ENCODE measurements at regions not wholly inside any gene's neighbourhood (a gene's known extent, or its start where the extent isn't known, plus 50 kb on each side); places are given as distances from the start of the nearest gene placed in this dataset.

GRCh38 chr18:67421651-67422050 is 94.9 kb downstream of the DSEL start:
- Mint-ChIP-seq H3K9me3 (no peaks in the 10 kb centered on the region), H3K27me3 (ENCODE audit: insufficient read depth) (peaks cover 1% of the 10 kb centered on the region), H3K27ac (no peak overlapping the region), H3K4me1 (no peaks in the 10 kb centered on the region), H3K36me3 (ENCODE audit: low read depth) (no peaks in the 10 kb centered on the region), H3K4me3 (no peak overlapping the region)
- no CpG with 5 or more reads among the region's 1 CpG for WGBS, 2 experiments (ENCODE audit: insufficient coverage in 1 of 2, insufficient read length in 1 of 2)
- no peak overlapping the region for H3K9ac ChIP-seq (ENCODE audit: extremely low read depth, low read length, poor library complexity, severe bottlenecking)
- H3K4me1 ChIP-seq (ENCODE audit: control insufficient read depth, insufficient read depth, low read length) = no peaks in the 10 kb centered on the region
- no peaks in the 10 kb centered on the region for H3K27me3 ChIP-seq (ENCODE audit: control insufficient read depth, insufficient read depth, low read length, poor library complexity, severe bottlenecking)
- no peak overlapping the region for H3K4me3 ChIP-seq (ENCODE audit: low read length)
- H3K27ac ChIP-seq (ENCODE audit: low read depth, low read length) = no peak overlapping the region
- DNase-seq = no peak
- no peak for TF ChIP-seq CTCF (conservative IDR thresholded peaks at IDR 0.05)
- H3K36me3 ChIP-seq (ENCODE audit: control insufficient read depth, insufficient read depth, low read length) = no peaks in the 10 kb centered on the region
- H3K9me3 ChIP-seq (ENCODE audit: control insufficient read depth, low read length) = no peaks in the 10 kb centered on the region

GRCh38 chr18:67417864-67418523 is 98.5 kb downstream of the DSEL start:
- Histone ChIP-seq H3K27me3 (ENCODE audit: control insufficient read depth, insufficient read depth, low read length, poor library complexity, severe bottlenecking) (peaks cover 5% of the 10 kb centered on the region), H3K9me3 (ENCODE audit: control insufficient read depth, low read length) (no peaks in the 10 kb centered on the region), H3K4me3 (ENCODE audit: low read length) (no peak overlapping the region), H3K4me1 (ENCODE audit: control insufficient read depth, insufficient read depth, low read length) (no peaks in the 10 kb centered on the region), H3K9ac (ENCODE audit: extremely low read depth, low read length, poor library complexity, severe bottlenecking) (no peak overlapping the region), H3K36me3 (ENCODE audit: control insufficient read depth, insufficient read depth, low read length) (no peaks in the 10 kb centered on the region), H3K27ac (ENCODE audit: low read depth, low read length) (no peak overlapping the region)
- Mint-ChIP-seq H3K27ac (no peak overlapping the region), H3K36me3 (ENCODE audit: low read depth) (no peaks in the 10 kb centered on the region), H3K4me3 (no peak overlapping the region), H3K9me3 (no peaks in the 10 kb centered on the region), H3K27me3 (ENCODE audit: insufficient read depth) (peaks cover 1% of the 10 kb centered on the region), H3K4me1 (no peaks in the 10 kb centered on the region)
- WGBS, 2 experiments (ENCODE audit: insufficient coverage in 1 of 2, insufficient read length in 1 of 2) = 86 to 93% methylated on average over 2 to 6 of the region's 6 CpGs
- TF ChIP-seq CTCF (conservative IDR thresholded peaks at IDR 0.05) = no peak
- DNase-seq = no peak

- no peaks in the 10 kb centered on the region for H3K4me1 Mint-ChIP-seq
- no peak overlapping the region for H3K4me3 ChIP-seq (ENCODE audit: low read length)
- 39 to 80% methylated on average over 1 to 2 of the region's 2 CpGs for WGBS, 2 experiments (ENCODE audit: insufficient coverage in 1 of 2, insufficient read length in 1 of 2)
- peaks cover under 1% of the 10 kb centered on the region for H3K27me3 ChIP-seq (ENCODE audit: control insufficient read depth, insufficient read depth, low read length, poor library complexity, severe bottlenecking)
- no peak for DNase-seq
- H3K27ac Mint-ChIP-seq = no peak overlapping the region
- no peak overlapping the region for H3K4me3 Mint-ChIP-seq
- H3K9me3 ChIP-seq (ENCODE audit: control insufficient read depth, low read length) = no peaks in the 10 kb centered on the region
- H3K36me3 ChIP-seq (ENCODE audit: control insufficient read depth, insufficient read depth, low read length) = no peaks in the 10 kb centered on the region
- no peaks in the 10 kb centered on the region for H3K4me1 ChIP-seq (ENCODE audit: control insufficient read depth, insufficient read depth, low read length)
- H3K9me3 Mint-ChIP-seq = no peaks in the 10 kb centered on the region
- no peaks in the 10 kb centered on the region for H3K36me3 Mint-ChIP-seq (ENCODE audit: low read depth)
- no peak overlapping the region for H3K27ac ChIP-seq (ENCODE audit: low read depth, low read length)
- TF ChIP-seq CTCF (conservative IDR thresholded peaks at IDR 0.05) = no peak
- H3K9ac ChIP-seq (ENCODE audit: extremely low read depth, low read length, poor library complexity, severe bottlenecking) = no peak overlapping the region
- H3K27me3 Mint-ChIP-seq (ENCODE audit: insufficient read depth) = no peaks in the 10 kb centered on the region
Observed at GRCh38 chr18:67411116-67411515, 105.4 kb downstream of the DSEL start.

All from endodermal cell (in vitro differentiated cells).